Activated CD4-positive, alpha-beta memory T cell treated with anti-CD3 and anti-CD28 coated beads, Interleukin-2, amount 10 ng/mL, durations not matched to agents 7 days and 5 days (primary cell): ENCODE measurements at regions not wholly inside any gene's neighbourhood (a gene's known extent, or its start where the extent isn't known, plus 50 kb on each side); places are given as distances from the start of the nearest gene placed in this dataset.
"Not testable (repeated sequence)": the region's sequence is repeated elsewhere in the genome, so short reads cannot be mapped to it uniquely, and the experiment has no call there.

Experiments
- CTCF ChIA-PET: fragments of 350-600 bp; sonication (Branson Sonifier 250); formaldehyde crosslinking; loops from one replicate; lab custom pipeline; 2021; ENCODE audit warnings: antibody characterized with exemption, inconsistent platforms; lab: Charles Lee
- POLR2A ChIA-PET: fragments of 350-600 bp; sonication (Branson Sonifier 250); formaldehyde crosslinking; loops from one replicate; lab custom pipeline; 2021; ENCODE audit warnings: antibody characterized with exemption; lab: Charles Lee
- DNase-seq: peaks from one replicate; pipeline ENCODE4 v3.0.0-alpha.2; 2020
- H3K27ac Mint-ChIP-seq: one replicate; pipeline ENCODE4 v1.8.0; 2021; ENCODE audit warnings: mild to moderate bottlenecking, mixed read lengths
- H3K27me3 Mint-ChIP-seq: one replicate; pipeline ENCODE4 v1.8.0; 2021; ENCODE audit warnings: mixed read lengths
- H3K36me3 Mint-ChIP-seq: one replicate; pipeline ENCODE4 v1.8.0; 2021; ENCODE audit warnings: low read depth, mixed read lengths
- H3K4me1 Mint-ChIP-seq: one replicate; pipeline ENCODE4 v1.8.0; 2021; ENCODE audit warnings: mixed read lengths
- H3K4me3 Mint-ChIP-seq: one replicate; pipeline ENCODE4 v1.8.0; 2021; ENCODE audit warnings: mild to moderate bottlenecking, mixed read lengths
- H3K9me3 Mint-ChIP-seq: one replicate; pipeline ENCODE4 v1.8.0; 2021; ENCODE audit warnings: mixed read lengths

DNA sequence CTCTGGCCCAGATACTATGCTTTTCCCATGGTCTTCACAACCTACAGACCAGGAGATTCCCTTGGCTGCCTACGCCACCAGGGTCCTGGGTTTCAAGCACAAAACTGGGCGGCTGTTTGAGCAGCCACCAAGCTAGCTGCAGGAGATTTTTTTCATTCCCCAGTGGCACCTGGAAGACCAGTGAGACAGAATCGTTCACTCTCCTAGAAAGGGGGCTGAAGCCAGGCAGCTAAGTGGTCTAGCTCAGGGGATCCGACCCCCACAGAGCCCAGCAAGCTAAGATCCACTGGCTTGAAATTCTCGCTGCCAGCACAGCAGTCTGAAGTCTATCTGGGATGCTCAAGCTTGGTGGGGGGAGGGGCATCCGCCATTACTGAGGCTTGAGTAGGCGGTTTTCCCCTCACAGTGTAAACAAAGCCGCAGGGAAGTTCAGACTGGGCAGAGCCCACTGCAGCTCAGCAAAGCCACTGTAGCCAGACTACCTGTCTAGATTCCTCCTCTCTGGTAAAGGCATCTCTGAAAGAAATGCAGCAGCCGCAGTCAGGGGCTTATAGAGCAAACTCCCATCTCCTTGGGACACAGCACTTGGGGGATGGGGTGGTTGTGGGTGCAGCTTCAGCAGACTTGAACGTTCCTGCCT lies 168.7 kb upstream of the ADAMTSL1 start:
- H3K9me3 Mint-ChIP-seq, H3K36me3 Mint-ChIP-seq, H3K4me1 Mint-ChIP-seq, H3K27me3 Mint-ChIP-seq, H3K4me3 Mint-ChIP-seq, H3K27ac Mint-ChIP-seq, CTCF ChIA-PET, POLR2A ChIA-PET, DNase-seq: not testable (repeated sequence)

DNA sequence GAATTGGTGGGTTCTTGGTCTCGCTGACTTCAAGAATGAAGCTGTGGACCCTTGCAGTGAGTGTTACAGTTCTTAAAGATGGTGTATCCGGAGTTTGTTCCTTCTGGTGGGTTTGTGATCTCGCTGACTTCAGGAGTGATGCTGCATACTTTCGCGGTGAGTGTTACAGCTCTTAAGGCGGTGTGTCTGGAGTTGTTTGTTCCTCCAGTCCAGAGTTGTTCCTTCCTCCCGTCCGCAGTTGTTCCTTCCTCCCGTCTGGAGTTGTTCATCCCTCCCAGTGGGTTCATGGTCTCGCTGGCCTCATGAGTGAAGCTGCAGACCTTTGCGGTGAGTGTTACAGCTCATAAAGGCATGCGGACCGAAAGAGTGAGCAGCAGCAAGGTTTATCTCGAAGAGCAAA lies 159.6 kb upstream of the ADAMTSL1 start:
- H3K36me3 Mint-ChIP-seq, result no peaks in the 10 kb centered on the region

GRCh38 chr9:18317896-18318295 lies 156.1 kb upstream of the ADAMTSL1 start:
- no peak overlapping the region for H3K27ac Mint-ChIP-seq
- CTCF ChIA-PET, result no interaction called here
- POLR2A ChIA-PET, result interaction anchor here (0.6 kb wide), 1 partner anchor 34 kb away, joined by 4 read pairs; no protein-coding TSS in a partner anchor
- no peak for DNase-seq
- no peaks in the 10 kb centered on the region for H3K27me3 Mint-ChIP-seq
- no peaks in the 10 kb centered on the region for H3K4me1 Mint-ChIP-seq
- no peak overlapping the region for H3K4me3 Mint-ChIP-seq
- H3K9me3 Mint-ChIP-seq, result peaks cover 11% of the 10 kb centered on the region
- H3K36me3 Mint-ChIP-seq, result no peaks in the 10 kb centered on the region

More for the DNA sequence above, 159.6 kb upstream of the ADAMTSL1 start:
- DNase-seq, result no peak
- peaks cover 11% of the 10 kb centered on the region for H3K9me3 Mint-ChIP-seq
- ChIA-PET POLR2A (no interaction called here), CTCF (no interaction called here)
- no peak overlapping the region for H3K4me3 Mint-ChIP-seq
- no peaks in the 10 kb centered on the region for H3K27me3 Mint-ChIP-seq
- no peaks in the 10 kb centered on the region for H3K4me1 Mint-ChIP-seq
- H3K27ac Mint-ChIP-seq, result no peak overlapping the region

GRCh38 chr9:18319918-18320445 lies 154.0 kb upstream of the ADAMTSL1 start:
- no peak overlapping the region for H3K4me3 Mint-ChIP-seq
- no peaks in the 10 kb centered on the region for H3K27me3 Mint-ChIP-seq
- H3K9me3 Mint-ChIP-seq, result peaks cover 9% of the 10 kb centered on the region
- ChIA-PET CTCF (interaction anchor here (0.6 kb wide), 1 partner anchor 50 kb away, joined by 3 read pairs; no protein-coding TSS in a partner anchor), POLR2A (no interaction called here)
- H3K36me3 Mint-ChIP-seq, result no peaks in the 10 kb centered on the region
- H3K27ac Mint-ChIP-seq, result no peak overlapping the region
- no peaks in the 10 kb centered on the region for H3K4me1 Mint-ChIP-seq
- DNase-seq, result no peak

DNA sequence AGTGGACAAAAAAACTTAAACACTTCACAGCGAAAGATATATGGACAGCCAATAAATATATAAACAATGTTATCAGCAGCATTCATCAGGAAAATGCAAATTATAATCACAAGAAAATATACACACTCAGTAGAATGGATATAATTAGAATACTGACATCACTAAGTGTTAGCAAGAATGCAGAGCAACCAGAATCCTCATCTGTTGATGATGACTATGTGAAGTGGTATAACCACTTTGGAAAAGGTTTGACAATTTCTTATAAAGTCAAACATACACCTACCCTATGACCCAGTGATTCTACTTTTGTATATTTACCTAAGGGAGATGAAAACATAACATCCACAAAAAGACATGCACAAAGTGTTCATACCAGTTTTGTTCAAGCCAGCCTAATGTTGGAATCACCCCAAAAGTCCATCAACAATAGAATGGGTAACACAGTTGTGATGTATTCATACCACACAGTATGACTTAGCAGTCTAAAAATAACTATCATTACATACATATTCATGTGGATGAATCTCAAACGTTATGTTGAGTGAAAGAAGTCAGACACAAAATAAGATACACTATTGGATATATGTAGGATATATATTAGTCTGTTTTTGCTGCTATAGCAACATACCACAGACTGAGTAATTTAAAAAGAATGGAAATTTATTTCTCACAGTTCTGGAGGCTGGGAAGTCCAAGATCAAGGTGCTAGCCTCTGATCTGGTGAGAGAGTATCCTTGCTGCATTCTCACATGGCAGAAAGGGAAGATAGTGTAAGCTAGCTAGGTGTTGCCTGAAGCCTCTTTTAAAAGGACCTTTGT lies 148.8 kb upstream of the ADAMTSL1 start:
- H3K27me3 Mint-ChIP-seq, result no peaks in the 10 kb centered on the region
- H3K4me1 Mint-ChIP-seq, result no peaks in the 10 kb centered on the region
- ChIA-PET CTCF (no interaction called here), POLR2A (no interaction called here)
- no peak overlapping the region for H3K4me3 Mint-ChIP-seq
- no peak overlapping the region for H3K27ac Mint-ChIP-seq
- no peak for DNase-seq
- no peaks in the 10 kb centered on the region for H3K9me3 Mint-ChIP-seq
- no peaks in the 10 kb centered on the region for H3K36me3 Mint-ChIP-seq

DNA sequence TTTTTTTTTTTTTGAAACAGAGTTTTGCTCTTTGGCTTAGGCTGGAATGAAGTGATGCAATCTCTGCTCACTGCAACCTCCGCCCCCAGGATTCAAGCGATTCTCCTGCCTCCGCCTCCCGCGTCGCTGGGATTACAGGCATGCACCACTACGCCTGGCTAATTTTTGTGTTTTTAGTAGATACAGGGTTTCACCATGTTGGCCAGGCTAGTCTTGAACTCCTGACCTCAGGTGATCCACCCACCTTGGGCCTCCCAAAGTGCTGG lies 148.3 kb upstream of the ADAMTSL1 start:
- DNase-seq, H3K9me3 Mint-ChIP-seq, POLR2A ChIA-PET, H3K4me1 Mint-ChIP-seq, H3K36me3 Mint-ChIP-seq, H3K4me3 Mint-ChIP-seq, CTCF ChIA-PET, H3K27me3 Mint-ChIP-seq, H3K27ac Mint-ChIP-seq: not testable (repeated sequence)

- Mint-ChIP-seq H3K36me3 (no peaks in the 10 kb centered on the region), H3K4me1 (no peaks in the 10 kb centered on the region), H3K27ac (no peak overlapping the region), H3K4me3 (no peak overlapping the region), H3K9me3 (no peaks in the 10 kb centered on the region), H3K27me3 (no peaks in the 10 kb centered on the region)
- ChIA-PET POLR2A (no interaction called here), CTCF (no interaction called here)
- DNase-seq, result no peak
These were observed 146.8 kb upstream of the ADAMTSL1 start for GRCh38 chr9:18327121-18327520.

DNA sequence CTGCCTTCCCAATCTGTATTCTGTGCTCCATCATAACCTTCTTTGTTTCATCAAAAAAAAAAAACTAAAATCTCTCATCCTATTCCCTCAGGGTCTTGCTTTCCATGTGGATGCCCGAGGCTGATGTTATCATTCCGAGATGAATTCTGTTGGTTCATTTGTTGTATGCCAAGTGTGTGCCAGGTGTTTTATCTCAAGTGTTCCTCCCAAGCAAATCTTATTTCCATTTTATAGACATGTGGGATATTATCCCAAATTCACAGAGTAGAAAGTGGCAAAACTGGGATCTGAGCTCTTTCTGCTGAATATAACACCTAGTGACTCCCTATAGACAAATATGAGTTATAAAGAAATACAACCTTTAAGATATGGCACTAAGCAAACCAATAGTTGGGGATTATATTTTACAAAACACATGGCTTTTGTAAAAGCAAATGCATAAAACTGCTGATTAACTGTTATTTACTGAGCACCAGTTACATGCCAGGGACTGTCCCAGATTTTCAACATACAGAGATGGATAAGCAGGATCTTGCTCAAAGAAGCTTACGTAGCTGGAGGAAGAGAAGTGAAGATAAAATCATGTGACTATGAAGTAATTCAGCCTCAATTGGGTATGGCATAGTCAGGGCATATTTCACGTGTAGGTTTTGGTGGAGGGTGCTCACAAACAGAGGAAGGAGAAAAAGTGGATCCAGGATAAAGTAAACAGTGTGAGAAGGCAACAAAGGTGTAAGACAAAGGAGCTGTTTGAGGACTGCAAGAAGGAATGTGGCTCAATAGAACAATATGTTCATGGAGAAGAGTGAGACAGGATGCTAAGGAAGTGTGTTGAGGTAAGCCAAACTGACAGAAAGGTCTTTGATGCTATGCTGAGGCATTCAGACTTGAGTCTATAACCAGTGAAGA lies 143.3 kb upstream of the ADAMTSL1 start:
- no peak overlapping the region for H3K27ac Mint-ChIP-seq
- no peaks in the 10 kb centered on the region for H3K4me1 Mint-ChIP-seq
- no peaks in the 10 kb centered on the region for H3K27me3 Mint-ChIP-seq
- H3K4me3 Mint-ChIP-seq, result no peak overlapping the region
- ChIA-PET CTCF (no interaction called here), POLR2A (no interaction called here)
- H3K36me3 Mint-ChIP-seq, result no peaks in the 10 kb centered on the region
- DNase-seq, result no peak
- H3K9me3 Mint-ChIP-seq, result no peaks in the 10 kb centered on the region

- no peak for DNase-seq
- CTCF ChIA-PET, result no interaction called here
- H3K36me3 Mint-ChIP-seq, result no peaks in the 10 kb centered on the region
- H3K27ac Mint-ChIP-seq, result no peak overlapping the region
- H3K9me3 Mint-ChIP-seq, result no peaks in the 10 kb centered on the region
- POLR2A ChIA-PET, result no interaction called here
- no peaks in the 10 kb centered on the region for H3K27me3 Mint-ChIP-seq
- no peak overlapping the region for H3K4me3 Mint-ChIP-seq
- no peaks in the 10 kb centered on the region for H3K4me1 Mint-ChIP-seq
These were observed 142.7 kb upstream of the ADAMTSL1 start for GRCh38 chr9:18331310-18331684.

- H3K4me3 Mint-ChIP-seq, result no peak overlapping the region
- no peaks in the 10 kb centered on the region for H3K4me1 Mint-ChIP-seq
- DNase-seq, result no peak
- no peak overlapping the region for H3K27ac Mint-ChIP-seq
- no peaks in the 10 kb centered on the region for H3K27me3 Mint-ChIP-seq
- ChIA-PET CTCF (no interaction called here), POLR2A (no interaction called here)
- no peaks in the 10 kb centered on the region for H3K9me3 Mint-ChIP-seq
- no peaks in the 10 kb centered on the region for H3K36me3 Mint-ChIP-seq
These were observed 142.1 kb upstream of the ADAMTSL1 start for GRCh38 chr9:18331808-18332209.

- Mint-ChIP-seq H3K27me3 (no peaks in the 10 kb centered on the region), H3K4me1 (no peaks in the 10 kb centered on the region), H3K27ac (no peak overlapping the region), H3K4me3 (no peak overlapping the region), H3K9me3 (no peaks in the 10 kb centered on the region), H3K36me3 (no peaks in the 10 kb centered on the region)
- POLR2A ChIA-PET, result no interaction called here
- DNase-seq, result no peak
- CTCF ChIA-PET, result no interaction called here
These were observed 140.8 kb upstream of the ADAMTSL1 start for GRCh38 chr9:18333157-18333556.

- Mint-ChIP-seq H3K36me3 (no peaks in the 10 kb centered on the region), H3K27ac (no peak overlapping the region), H3K9me3 (no peaks in the 10 kb centered on the region), H3K27me3 (peaks cover 2% of the 10 kb centered on the region), H3K4me3 (no peak overlapping the region), H3K4me1 (no peaks in the 10 kb centered on the region)
- no peak for DNase-seq
- CTCF ChIA-PET, result no interaction called here
- POLR2A ChIA-PET, result no interaction called here
These were observed 138.1 kb upstream of the ADAMTSL1 start for GRCh38 chr9:18335825-18336224.

DNA sequence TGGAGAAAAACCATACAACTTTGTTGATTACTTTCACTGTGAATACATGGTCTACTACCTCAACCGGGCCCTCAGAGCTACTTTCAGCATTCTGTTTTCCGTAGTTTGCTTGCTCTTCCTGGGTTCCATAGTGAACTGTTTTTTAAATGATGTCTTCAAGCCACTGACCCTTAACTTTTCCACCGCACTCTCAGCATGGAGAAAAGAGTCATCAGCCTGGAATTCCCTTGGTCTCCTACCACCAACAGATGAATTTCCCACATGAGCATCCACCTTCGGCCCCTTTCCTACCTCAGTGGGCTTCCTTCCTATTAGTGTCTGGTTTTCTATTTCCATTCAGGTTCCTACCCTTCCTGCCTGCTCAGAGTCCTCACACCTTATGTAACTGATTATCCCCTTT lies 135.9 kb upstream of the ADAMTSL1 start:
- POLR2A ChIA-PET, result no interaction called here
- Mint-ChIP-seq H3K4me3 (no peak overlapping the region), H3K27me3 (peaks cover 2% of the 10 kb centered on the region), H3K36me3 (no peaks in the 10 kb centered on the region), H3K27ac (no peak overlapping the region), H3K4me1 (no peaks in the 10 kb centered on the region), H3K9me3 (no peaks in the 10 kb centered on the region)
- no peak for DNase-seq
- CTCF ChIA-PET, result no interaction called here
